ENCODE measurements at regions not wholly inside any gene's neighbourhood (a gene's known extent, or its start where the extent isn't known, plus 50 kb on each side); places are given as distances from the start of the nearest gene placed in this dataset.

DNA sequence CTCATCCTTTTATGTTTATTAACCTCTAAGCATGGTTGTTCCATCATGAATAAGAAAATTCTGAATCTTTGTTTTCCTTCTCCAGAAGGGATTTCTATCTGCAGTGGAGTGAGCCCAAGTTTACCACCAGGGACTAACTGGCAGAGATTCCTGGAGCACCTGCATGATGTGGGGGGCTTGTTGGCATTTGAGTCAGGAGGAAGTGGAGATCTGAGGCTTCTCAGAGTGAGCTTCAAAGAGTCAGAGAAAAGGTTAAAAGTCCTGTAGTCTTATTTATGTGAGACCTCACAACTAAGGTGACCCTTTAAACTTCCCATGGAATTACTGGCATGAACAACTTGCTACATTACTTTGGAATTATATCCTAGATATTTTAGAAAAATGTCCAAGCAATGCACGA is 138.1 kb upstream of the SLC24A3 start:
- TF ChIP-seq, protein P1, sequence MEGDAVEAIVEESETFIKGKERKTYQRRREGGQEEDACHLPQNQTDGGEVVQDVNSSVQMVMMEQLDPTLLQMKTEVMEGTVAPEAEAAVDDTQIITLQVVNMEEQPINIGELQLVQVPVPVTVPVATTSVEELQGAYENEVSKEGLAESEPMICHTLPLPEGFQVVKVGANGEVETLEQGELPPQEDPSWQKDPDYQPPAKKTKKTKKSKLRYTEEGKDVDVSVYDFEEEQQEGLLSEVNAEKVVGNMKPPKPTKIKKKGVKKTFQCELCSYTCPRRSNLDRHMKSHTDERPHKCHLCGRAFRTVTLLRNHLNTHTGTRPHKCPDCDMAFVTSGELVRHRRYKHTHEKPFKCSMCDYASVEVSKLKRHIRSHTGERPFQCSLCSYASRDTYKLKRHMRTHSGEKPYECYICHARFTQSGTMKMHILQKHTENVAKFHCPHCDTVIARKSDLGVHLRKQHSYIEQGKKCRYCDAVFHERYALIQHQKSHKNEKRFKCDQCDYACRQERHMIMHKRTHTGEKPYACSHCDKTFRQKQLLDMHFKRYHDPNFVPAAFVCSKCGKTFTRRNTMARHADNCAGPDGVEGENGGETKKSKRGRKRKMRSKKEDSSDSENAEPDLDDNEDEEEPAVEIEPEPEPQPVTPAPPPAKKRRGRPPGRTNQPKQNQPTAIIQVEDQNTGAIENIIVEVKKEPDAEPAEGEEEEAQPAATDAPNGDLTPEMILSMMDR (IDR thresholded peaks at IDR 0.05; ENCODE audit: borderline replicate concordance, control extremely low read depth, extremely low read depth, insufficient read depth, missing control alignments) = no peak
- no peak for DNase-seq (ENCODE audit: low spot score)
- in situ Hi-C loops (cut with MboI; ENCODE audit: low sequenced_read_pairs, unreplicated experiment) = no loop called here

DNA sequence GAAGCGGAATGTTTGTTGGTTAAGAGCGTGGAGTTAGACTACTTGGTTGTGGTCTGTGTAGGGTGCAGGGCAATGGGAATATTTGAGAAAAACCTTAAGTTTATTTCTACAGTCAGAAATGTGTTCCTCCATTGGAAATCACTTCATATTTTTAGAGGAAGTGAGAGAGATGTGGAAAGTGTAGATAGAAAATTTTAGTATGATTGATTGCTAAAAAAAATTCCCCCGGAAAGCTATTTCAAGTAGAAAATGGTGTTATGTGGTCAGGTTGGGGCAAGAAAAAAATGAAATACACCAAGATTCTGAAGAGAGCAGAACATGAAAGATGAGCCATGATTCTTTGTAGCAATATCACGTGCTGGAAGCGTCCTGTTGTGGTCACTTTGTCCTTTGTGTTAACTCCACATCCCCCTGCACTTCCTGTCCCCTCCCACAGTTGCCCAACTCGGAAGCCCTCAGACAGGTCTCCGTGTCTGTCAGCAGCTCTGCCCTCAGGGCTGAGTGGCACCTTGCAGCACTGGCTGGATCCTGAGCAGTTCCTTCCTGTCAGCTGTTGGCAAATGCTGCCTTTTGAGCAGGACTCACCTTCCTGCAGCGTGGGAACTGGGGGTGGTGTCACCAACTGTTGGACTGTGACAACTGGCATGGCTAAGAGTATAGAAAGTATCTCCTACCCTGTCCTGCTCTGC is 137.5 kb upstream of the SLC24A3 start:
- TF ChIP-seq, protein P1 (IDR thresholded peaks at IDR 0.05; ENCODE audit: borderline replicate concordance, control extremely low read depth, extremely low read depth, insufficient read depth, missing control alignments) = no peak
- peak; percentile 41 for DNase-seq (ENCODE audit: low spot score)
- in situ Hi-C loops (cut with MboI; ENCODE audit: low sequenced_read_pairs, unreplicated experiment) = no loop called here

DNA sequence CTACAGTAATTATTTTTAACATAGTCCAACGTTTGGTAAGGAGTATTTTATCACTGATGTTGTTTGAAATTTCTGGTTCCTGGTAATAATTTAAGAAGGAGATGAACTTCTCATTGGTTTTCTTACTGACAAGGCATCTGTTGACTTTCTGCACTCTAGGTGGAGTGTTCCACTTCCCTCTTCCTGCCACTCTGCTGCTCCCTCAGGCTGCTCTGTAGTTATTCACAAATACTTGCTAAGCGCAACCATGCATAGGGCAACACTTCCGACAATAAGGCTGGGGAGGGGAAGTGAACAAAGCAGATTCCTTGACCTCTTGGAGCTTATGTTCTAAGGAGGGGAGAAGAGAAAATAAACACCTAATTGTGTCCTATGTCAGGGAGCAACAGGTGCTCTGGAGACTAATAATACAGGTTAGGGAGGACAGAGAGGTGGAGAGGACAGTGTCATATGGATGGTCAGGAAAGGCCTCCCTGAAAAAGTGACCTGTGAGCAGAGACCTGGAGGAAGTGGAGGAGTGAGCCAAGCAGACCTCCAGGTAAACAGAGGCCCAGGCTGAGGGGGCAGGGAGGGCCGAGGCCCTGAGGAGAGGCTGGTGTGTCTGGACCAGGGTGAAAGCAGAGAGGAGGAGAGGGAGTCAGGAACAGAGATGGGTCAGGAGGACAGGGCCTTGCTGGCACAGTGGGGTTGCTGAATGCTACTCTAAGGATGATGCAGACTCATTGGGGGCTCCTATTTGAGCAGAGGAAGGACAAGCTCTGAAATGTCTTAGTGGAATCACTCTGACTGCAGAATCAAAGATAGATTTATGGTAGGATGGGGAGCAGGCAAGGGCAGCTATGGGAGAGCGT is 134.8 kb upstream of the SLC24A3 start:
- TF ChIP-seq, protein P1 (IDR thresholded peaks at IDR 0.05; ENCODE audit: borderline replicate concordance, control extremely low read depth, extremely low read depth, insufficient read depth, missing control alignments) = no peak
- in situ Hi-C loops (cut with MboI; ENCODE audit: low sequenced_read_pairs, unreplicated experiment) = no loop called here
- no peak for DNase-seq (ENCODE audit: low spot score)

DNA sequence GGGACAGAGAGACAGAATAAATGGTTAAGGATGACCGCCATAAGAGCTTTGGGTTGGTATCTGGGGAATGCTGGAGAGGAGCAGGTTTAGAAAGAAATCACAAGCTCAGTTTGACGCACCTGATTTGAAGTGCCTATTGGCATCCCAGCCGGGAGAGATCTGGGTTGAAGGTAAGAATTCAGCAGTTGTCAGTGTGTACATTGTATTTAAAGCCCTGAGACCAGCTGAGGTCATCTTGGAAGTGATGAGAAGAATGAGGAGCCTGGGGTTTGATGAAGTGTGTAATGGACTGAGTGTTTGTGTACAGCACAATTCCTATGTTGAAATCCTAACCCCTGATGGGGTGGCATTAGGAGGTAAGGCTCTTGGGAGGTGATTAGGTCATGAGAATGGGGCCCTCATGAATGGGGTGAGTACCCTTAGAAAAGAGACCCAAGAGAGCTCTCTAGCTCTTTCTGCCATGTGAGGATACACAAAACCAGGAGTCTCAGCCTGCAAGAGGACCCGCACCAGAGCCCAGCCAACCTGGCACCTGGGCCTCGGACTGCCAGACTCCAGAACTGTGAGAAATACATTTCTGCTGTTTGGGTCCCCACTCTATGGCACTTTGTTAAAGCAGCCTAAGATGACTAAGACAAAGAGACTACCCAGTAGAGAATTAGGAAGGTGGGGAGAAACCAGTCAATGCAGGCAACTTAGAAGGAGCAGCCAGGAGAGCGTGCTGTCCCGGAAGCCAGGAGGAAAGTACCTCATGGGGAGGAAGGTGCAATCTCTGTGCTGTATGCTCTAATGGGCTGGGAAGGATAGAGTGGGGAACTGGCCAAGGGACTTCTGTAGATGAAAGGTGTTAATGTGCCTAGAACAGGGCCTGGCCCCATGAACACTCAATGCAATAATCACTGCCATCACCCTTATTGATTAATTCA is 133.7 kb upstream of the SLC24A3 start:
- DNase-seq (ENCODE audit: low spot score) = no peak
- TF ChIP-seq, protein P1 (IDR thresholded peaks at IDR 0.05; ENCODE audit: borderline replicate concordance, control extremely low read depth, extremely low read depth, insufficient read depth, missing control alignments) = no peak
- in situ Hi-C loops (cut with MboI; ENCODE audit: low sequenced_read_pairs, unreplicated experiment) = no loop called here

DNA sequence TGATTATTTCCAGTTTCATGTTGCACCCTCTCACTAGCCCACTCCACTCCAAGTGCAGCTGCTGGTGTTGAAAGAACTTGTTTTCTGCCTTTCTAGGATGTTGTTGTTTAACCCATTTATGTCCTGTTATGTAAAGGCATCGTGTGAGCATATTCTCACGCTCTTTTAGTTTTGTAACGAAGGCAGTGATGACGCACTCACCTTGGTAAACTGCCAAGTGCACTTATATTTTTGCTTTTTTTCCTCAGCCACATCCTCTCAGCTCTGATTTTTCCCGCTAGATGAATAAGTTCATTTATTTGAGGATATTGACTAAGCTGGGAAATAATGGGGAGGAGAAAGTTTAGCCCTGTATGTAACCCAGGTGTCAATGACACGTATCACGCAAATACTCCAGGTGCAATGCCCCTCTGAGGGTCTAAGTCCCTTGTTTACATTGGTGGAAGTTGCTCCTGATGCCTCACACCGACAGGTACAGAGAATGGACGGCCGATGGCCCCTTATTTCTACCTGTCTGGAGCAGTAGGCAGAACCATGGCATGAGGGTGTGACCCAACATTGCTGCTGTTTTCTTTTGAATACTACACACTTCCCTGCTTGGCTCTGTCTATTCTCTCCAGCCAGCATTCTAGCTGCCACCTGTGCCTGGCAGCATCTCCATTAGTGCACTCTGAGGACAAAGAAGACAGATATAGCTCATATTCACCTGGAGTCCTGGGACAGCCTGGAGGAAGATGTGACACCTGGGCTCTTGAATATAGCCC is 132.7 kb upstream of the SLC24A3 start:
- in situ Hi-C loops (cut with MboI; ENCODE audit: low sequenced_read_pairs, unreplicated experiment) = no loop called here
- TF ChIP-seq, protein P1 (IDR thresholded peaks at IDR 0.05; ENCODE audit: borderline replicate concordance, control extremely low read depth, extremely low read depth, insufficient read depth, missing control alignments) = no peak
- no peak for DNase-seq (ENCODE audit: low spot score)
